ENCODE measurements at regions not wholly inside any gene's neighbourhood (a gene's known extent, or its start where the extent isn't known, plus 50 kb on each side); places are given as distances from the start of the nearest gene placed in this dataset.

- no peak for TF ChIP-seq CTCF (conservative IDR thresholded peaks at IDR 0.05 in 1 of 2, IDR thresholded peaks at IDR 0.05 in 1 of 2; ENCODE audit: extremely low read depth in 1 of 2, insufficient read depth in 1 of 2, low read depth in 1 of 2, low read length in 2 of 2)
- TF ChIP-seq EZH2 (IDR thresholded peaks at IDR 0.05; ENCODE audit: borderline replicate concordance, low read length), result no peak
These were observed 83.0 kb upstream of the GNAQ start for GRCh38 chr9:78114581-78114980.
